ENCODE measurements at regions not wholly inside any gene's neighbourhood (a gene's known extent, or its start where the extent isn't known, plus 50 kb on each side); places are given as distances from the start of the nearest gene placed in this dataset.
"Not testable (repeated sequence)": the region's sequence is repeated elsewhere in the genome, so short reads cannot be mapped to it uniquely, and the experiment has no call there.

GRCh38 chr21:17139159-17139558 lies 373.7 kb upstream of the CXADR start:
- H3K27ac ChIP-seq (ENCODE audit: low read depth); H3K9me3 Mint-ChIP-seq; DNase-seq (ENCODE audit: low spot score); H4K20me1 ChIP-seq (replicated peaks; ENCODE audit: insufficient read depth); H3F3A ChIP-seq (replicated peaks; ENCODE audit: low read depth); ATAC-seq; H3K4me1 Mint-ChIP-seq; H3K27me3 Mint-ChIP-seq (ENCODE audit: insufficient read depth, low read depth, poor library complexity); H3K9me2 ChIP-seq (ENCODE audit: insufficient read depth); H3K36me3 ChIP-seq (ENCODE audit: insufficient read depth); H3K4me1 ChIP-seq (ENCODE audit: insufficient read depth); H3K4me2 ChIP-seq; H3K36me3 Mint-ChIP-seq (ENCODE audit: low read depth); H3K27me3 ChIP-seq (ENCODE audit: insufficient read depth); H3K4me3 ChIP-seq; H3K4me3 Mint-ChIP-seq; H2AFZ ChIP-seq; H3K79me2 ChIP-seq (replicated peaks; ENCODE audit: insufficient read depth); H3K27ac Mint-ChIP-seq: not testable (repeated sequence)

GRCh38 chr21:17139696-17140095 lies 373.1 kb upstream of the CXADR start:
- ATAC-seq (no peak), DNase-seq (ENCODE audit: low spot score) (no peak)
- H3K4me3 Mint-ChIP-seq, result no peak overlapping the region
- H3K4me3 ChIP-seq, result no peak overlapping the region
- no peaks in the 10 kb centered on the region for H3F3A ChIP-seq (replicated peaks; ENCODE audit: low read depth)
- no peaks in the 10 kb centered on the region for H3K9me3 Mint-ChIP-seq
- no peak overlapping the region for H3K27ac ChIP-seq (ENCODE audit: low read depth)
- H3K4me2 ChIP-seq, result no peak overlapping the region
- H3K27me3 Mint-ChIP-seq (ENCODE audit: insufficient read depth, low read depth, poor library complexity), result no peaks in the 10 kb centered on the region
- no peaks in the 10 kb centered on the region for H3K36me3 ChIP-seq (ENCODE audit: insufficient read depth)
- no peaks in the 10 kb centered on the region for H3K4me1 Mint-ChIP-seq
- H3K36me3 Mint-ChIP-seq (ENCODE audit: low read depth), result no peaks in the 10 kb centered on the region
- H3K27me3 ChIP-seq (ENCODE audit: insufficient read depth), result no peaks in the 10 kb centered on the region
- H3K4me1 ChIP-seq (ENCODE audit: insufficient read depth), result no peaks in the 10 kb centered on the region
- H4K20me1 ChIP-seq (replicated peaks; ENCODE audit: insufficient read depth), result no peaks in the 10 kb centered on the region
- TF ChIP-seq EZH2 (IDR thresholded peaks at IDR 0.05; ENCODE audit: low read depth, unreplicated experiment) (no peak), REST (IDR thresholded peaks at IDR 0.05; ENCODE audit: unreplicated experiment) (no peak), CREB1 (CRISPR knock-in tag; IDR thresholded peaks at IDR 0.05; ENCODE audit: low read depth) (no peak), NANOG (IDR thresholded peaks at IDR 0.05; ENCODE audit: borderline replicate concordance) (no peak), CTCF (conservative IDR thresholded peaks at IDR 0.05; ENCODE audit: low read depth in 2 of 2) (no peak), ZNF114 (CRISPR knock-in tag; IDR thresholded peaks at IDR 0.05) (no peak), POLR2AphosphoS5 (IDR thresholded peaks at IDR 0.05; ENCODE audit: low read depth) (no peak)
- H3K27ac Mint-ChIP-seq, result no peak overlapping the region
- H3K79me2 ChIP-seq (replicated peaks; ENCODE audit: insufficient read depth), result no peaks in the 10 kb centered on the region
- no peaks in the 10 kb centered on the region for H3K9me2 ChIP-seq (ENCODE audit: insufficient read depth)
- no peak overlapping the region for H2AFZ ChIP-seq

Data from GM23338 (cell line).